HCT116 (cell line): ENCODE measurements at regions not wholly inside any gene's neighbourhood (a gene's known extent, or its start where the extent isn't known, plus 50 kb on each side); places are given as distances from the start of the nearest gene placed in this dataset.

Experiments used
- ATAC-seq: fragments of 200-7000 bp; cut with Tn5 transposase; 2 replicates; pipeline ENCODE4 v1.9.1; 2020; ENCODE audit warnings: mild to moderate bottlenecking, moderate library complexity
- BruUV-seq: library from RNA; stranded (reverse); fragments of 400-500 nt; replicated peaks from 2 replicates; lab custom pipeline; 2021; lab: Mats Ljungman, UMichigan
- CTCF ChIA-PET: fragments of 300-600 bp; sonication (Branson Sonifier 250); formaldehyde crosslinking; loops from one replicate; lab custom pipeline; 2021; ENCODE audit warnings: antibody characterized with exemption; lab: Charles Lee
- POLR2A ChIA-PET: fragments of 300-600, 350-600 bp; sonication (Branson Sonifier 250); formaldehyde crosslinking; loops from one replicate; lab custom pipeline; 2021; ENCODE audit warnings: antibody characterized with exemption; lab: Charles Lee
- RAD21 ChIA-PET, 2 experiments: fragments of 300-600 bp; sonication (Branson Sonifier 250); formaldehyde crosslinking; loops; one replicate each; lab custom pipeline; 2023; ENCODE audit warnings: low total read pairs in 2 of 2; ENCODE audit not compliant: uncharacterized antibody in 2 of 2, unreplicated experiment in 2 of 2, low non-redundant PET in 1 of 2; lab: Charles Lee
- DNase-seq: peaks from one replicate; pipeline ENCODE4 v3.0.0-alpha.2; 2010; ENCODE audit warnings: low read depth, low spot score
- H2AFZ ChIP-seq: fragments of 200-600 bp; shearing (Covaris generic), sonication (generic); 2 replicates; pipeline ENCODE4 v1.6.1; 2017; ENCODE audit warnings: low read depth, mixed run types, mixed read lengths, antibody characterized with exemption, low read length; ENCODE audit not compliant: poor library complexity, severe bottlenecking
- H3K27ac ChIP-seq: 2 replicates; pipeline ENCODE4 v1.5.1; 2012; ENCODE audit warnings: low read depth, low read length
- H3K27me3 ChIP-seq: fragments of 200-600 bp; sonication (generic); 2 replicates; pipeline ENCODE4 v1.6.1; 2016; ENCODE audit warnings: mixed run types, low read length, mixed read lengths; ENCODE audit not compliant: insufficient read depth
- H3K36me3 ChIP-seq, 2 experiments: fragments of 200-500 bp in 1 of 2; fragments of 200-600 bp in 1 of 2; sonication (Bioruptor generic) in 1 of 2; sonication (generic) in 1 of 2; 2 replicates each; pipeline versions ENCODE4 v1.5.1 to v1.6.1; 2014 to 2016; ENCODE audit warnings: low read length in 2 of 2, inconsistent platforms in 1 of 2, mixed read lengths in 1 of 2, mixed run types in 1 of 2; ENCODE audit not compliant: insufficient read depth in 2 of 2, control insufficient read depth in 1 of 2
- H3K4me1 ChIP-seq, 2 experiments: fragments of 200-600 bp in 1 of 2; sonication (generic) in 1 of 2; 2 replicates each; pipeline versions ENCODE4 v1.5.1 to v1.6.1; 2012 to 2017; ENCODE audit warnings: low read length in 2 of 2, inconsistent platforms in 1 of 2, mild to moderate bottlenecking in 1 of 2, mixed read lengths in 1 of 2, mixed run types in 1 of 2, moderate library complexity in 1 of 2; ENCODE audit not compliant: insufficient read depth in 2 of 2, control insufficient read depth in 1 of 2
- H3K4me2 ChIP-seq: fragments of 200-600 bp; sonication (generic); 2 replicates; pipeline ENCODE4 v1.6.1; 2017; ENCODE audit warnings: mixed run types, low read length, mixed read lengths
- H3K4me3 ChIP-seq, 2 experiments: fragments of 200-600 bp in 1 of 2; sonication (generic) in 1 of 2; replicated peaks in 1 of 2; 2 replicates each; pipeline ENCODE4 v1.5.1; 2011 to 2016; ENCODE audit warnings: low read length in 2 of 2, control low read depth in 1 of 2, low read depth in 1 of 2, mild to moderate bottlenecking in 1 of 2, mixed read lengths in 1 of 2, mixed run types in 1 of 2
- H3K79me2 ChIP-seq: fragments of 200-600 bp; sonication (generic); 2 replicates; pipeline ENCODE4 v1.6.1; 2017; ENCODE audit warnings: mild to moderate bottlenecking, mixed run types, low read length, moderate library complexity, mixed read lengths; ENCODE audit not compliant: insufficient read depth
- H3K9ac ChIP-seq: fragments of 200-600 bp; sonication (generic); 2 replicates; pipeline ENCODE4 v1.6.1; 2016; ENCODE audit warnings: low read length, mixed read lengths
- H3K9me2 ChIP-seq: fragments of 200-600 bp; sonication (generic), shearing (Covaris generic); 2 replicates; pipeline ENCODE4 v1.6.1; 2017; ENCODE audit warnings: mixed run types, mild to moderate bottlenecking, moderate library complexity; ENCODE audit not compliant: insufficient read depth
- H3K9me3 ChIP-seq, 2 experiments: fragments of 200-500 bp in 1 of 2; fragments of 200-600 bp in 1 of 2; sonication (Bioruptor generic) in 1 of 2; sonication (generic) in 1 of 2; 2 replicates each; pipeline ENCODE4 v1.6.1; 2014 to 2017; ENCODE audit warnings: low read length in 2 of 2, mixed read lengths in 2 of 2, inconsistent platforms in 1 of 2, low read depth in 1 of 2, mild to moderate bottlenecking in 1 of 2, mixed run types in 1 of 2, moderate library complexity in 1 of 2; ENCODE audit not compliant: control insufficient read depth in 1 of 2, insufficient read depth in 1 of 2
- H4K20me1 ChIP-seq: fragments of 200-600 bp; sonication (generic), shearing (Covaris generic); 2 replicates; pipeline ENCODE4 v1.6.1; 2017; ENCODE audit warnings: mixed run types, mild to moderate bottlenecking, moderate library complexity; ENCODE audit not compliant: insufficient read depth
- CEBPB ChIP-seq: IDR thresholded peaks from 2 replicates; pipeline ENCODE4 v1.6.1; 2012; ENCODE audit warnings: low read depth
- EZH2phosphoT487 ChIP-seq: fragments of 200-600 bp; IDR thresholded peaks from 2 replicates; pipeline ENCODE4 v1.6.1; 2018; ENCODE audit warnings: antibody characterized with exemption, borderline replicate concordance
- FOSL1 ChIP-seq: IDR thresholded peaks from 2 replicates; pipeline ENCODE4 v1.6.1; 2012; ENCODE audit warnings: low read depth
- JUND ChIP-seq: IDR thresholded peaks from 2 replicates; pipeline ENCODE4 v1.6.1; 2012
- RAD21 ChIP-seq: IDR thresholded peaks from 2 replicates; pipeline ENCODE4 v1.6.1; 2012; ENCODE audit warnings: low read depth, mild to moderate bottlenecking
- SIN3A ChIP-seq: IDR thresholded peaks from 2 replicates; pipeline ENCODE4 v1.6.1; 2012; ENCODE audit warnings: low read depth
- TCF7L2 ChIP-seq: IDR thresholded peaks from 2 replicates; pipeline ENCODE4 v1.7.0; 2011; ENCODE audit warnings: borderline replicate concordance, inconsistent platforms; ENCODE audit not compliant: insufficient read depth, insufficient read length; ENCODE audit errors: extremely low read depth
- YY1 ChIP-seq: IDR thresholded peaks from 2 replicates; pipeline ENCODE4 v1.6.1; 2011; ENCODE audit warnings: low read length, low read depth, moderate library complexity, mild to moderate bottlenecking; ENCODE audit not compliant: insufficient replicate concordance; ENCODE audit errors: extremely low read depth
- intact Hi-C: fragments of 100-400 bp; cut with micrococcal nuclease; formaldehyde crosslinking; loops from 2 replicates; pipeline ENCODE4 v1.10.0; 2022
- TF ChIP-seq, protein P1 (sequence below): IDR thresholded peaks from 2 replicates; pipeline ENCODE4 v1.6.1; 2012
- TF ChIP-seq, protein P2 (sequence below): IDR thresholded peaks from 2 replicates; pipeline ENCODE4 v1.6.1; 2011; ENCODE audit warnings: mild to moderate bottlenecking, low read length, moderate library complexity; ENCODE audit not compliant: insufficient replicate concordance; ENCODE audit errors: extremely low read depth

DNA sequence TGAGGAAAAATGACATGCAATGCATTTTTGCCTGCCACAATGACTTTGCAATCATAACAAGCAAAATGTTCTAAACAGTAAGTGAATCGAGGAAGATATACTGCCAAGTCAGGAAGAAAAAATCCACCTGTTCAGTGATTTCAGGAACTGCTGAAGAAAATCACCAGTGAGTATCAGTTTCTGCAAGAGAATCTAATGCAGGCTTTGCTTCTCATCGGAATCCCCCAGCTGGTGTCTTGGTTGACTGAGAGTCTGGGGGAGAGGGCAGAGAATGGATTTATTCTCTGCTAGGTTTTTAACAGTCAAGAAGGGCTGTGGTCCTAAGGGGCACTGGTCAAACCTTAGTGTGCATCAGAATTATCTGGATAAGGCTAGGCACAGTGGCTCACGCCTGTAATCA is 363.4 kb downstream of the CDH26 start:
- no peak overlapping the region for H3K4me3 ChIP-seq
- H3K9me3 ChIP-seq, result peaks cover 0 to 8% of the 10 kb centered on the region in 2 experiments; a peak in 2 of 4 replicates
- ATAC-seq (no peak), DNase-seq (no peak)
- H3K27me3 ChIP-seq, result no peaks in the 10 kb centered on the region
- ChIA-PET POLR2A (no interaction called here), RAD21 (no interaction called here), CTCF (no interaction called here)
- H3K79me2 ChIP-seq, result no peaks in the 10 kb centered on the region
- H3K4me2 ChIP-seq, result no peak overlapping the region
- H3K9ac ChIP-seq, result no peak overlapping the region
- intact Hi-C loops, result no loop called here
- H3K36me3 ChIP-seq, result no peaks in the 10 kb centered on the region
- no peaks in the 10 kb centered on the region for H3K9me2 ChIP-seq
- H3K27ac ChIP-seq, result no peak overlapping the region
- no peak overlapping the region for H2AFZ ChIP-seq
- BruUV-seq, result no TSS peak
- no peaks in the 10 kb centered on the region for H4K20me1 ChIP-seq
- H3K4me1 ChIP-seq, result no peaks in the 10 kb centered on the region
- TF ChIP-seq, protein P1, sequence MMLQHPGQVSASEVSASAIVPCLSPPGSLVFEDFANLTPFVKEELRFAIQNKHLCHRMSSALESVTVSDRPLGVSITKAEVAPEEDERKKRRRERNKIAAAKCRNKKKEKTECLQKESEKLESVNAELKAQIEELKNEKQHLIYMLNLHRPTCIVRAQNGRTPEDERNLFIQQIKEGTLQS, result no peak
- no peak for TF ChIP-seq EZH2phosphoT487
- TF ChIP-seq TCF7L2, result no peak
- no peak for TF ChIP-seq SIN3A
- TF ChIP-seq FOSL1, result no peak
- no peak for TF ChIP-seq YY1
- no peak for TF ChIP-seq RAD21
- no peak for TF ChIP-seq JUND
- TF ChIP-seq, protein P2, sequence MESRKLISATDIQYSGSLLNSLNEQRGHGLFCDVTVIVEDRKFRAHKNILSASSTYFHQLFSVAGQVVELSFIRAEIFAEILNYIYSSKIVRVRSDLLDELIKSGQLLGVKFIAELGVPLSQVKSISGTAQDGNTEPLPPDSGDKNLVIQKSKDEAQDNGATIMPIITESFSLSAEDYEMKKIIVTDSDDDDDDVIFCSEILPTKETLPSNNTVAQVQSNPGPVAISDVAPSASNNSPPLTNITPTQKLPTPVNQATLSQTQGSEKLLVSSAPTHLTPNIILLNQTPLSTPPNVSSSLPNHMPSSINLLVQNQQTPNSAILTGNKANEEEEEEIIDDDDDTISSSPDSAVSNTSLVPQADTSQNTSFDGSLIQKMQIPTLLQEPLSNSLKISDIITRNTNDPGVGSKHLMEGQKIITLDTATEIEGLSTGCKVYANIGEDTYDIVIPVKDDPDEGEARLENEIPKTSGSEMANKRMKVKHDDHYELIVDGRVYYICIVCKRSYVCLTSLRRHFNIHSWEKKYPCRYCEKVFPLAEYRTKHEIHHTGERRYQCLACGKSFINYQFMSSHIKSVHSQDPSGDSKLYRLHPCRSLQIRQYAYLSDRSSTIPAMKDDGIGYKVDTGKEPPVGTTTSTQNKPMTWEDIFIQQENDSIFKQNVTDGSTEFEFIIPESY, result no peak
- TF ChIP-seq CEBPB, result no peak
